ENCODE measurements at regions not wholly inside any gene's neighbourhood (a gene's known extent, or its start where the extent isn't known, plus 50 kb on each side); places are given as distances from the start of the nearest gene placed in this dataset.
"Not testable (repeated sequence)": the region's sequence is repeated elsewhere in the genome, so short reads cannot be mapped to it uniquely, and the experiment has no call there.

- Histone ChIP-seq H3K4me3 (no peak overlapping the region), H3K36me3 (ENCODE audit: low read depth) (no peaks in the 10 kb centered on the region), H3K4me1 (ENCODE audit: low read depth) (no peaks in the 10 kb centered on the region), H3K9me3 (peaks cover 8% of the 10 kb centered on the region)
- TF ChIP-seq CTCF (IDR thresholded peaks at IDR 0.05): no peak
- no peak for DNase-seq
- intact Hi-C loops (cut with DNase I, micrococcal nuclease): no loop called here
- no peak for ATAC-seq
These were observed 825.1 kb upstream of the ARRDC3 start for GRCh38 chr5:92208265-92208664.

- H3K9me3 ChIP-seq: peaks cover 8% of the 10 kb centered on the region
- H3K4me1 ChIP-seq (ENCODE audit: low read depth): no peaks in the 10 kb centered on the region
- DNase-seq (no peak), ATAC-seq (no peak)
- intact Hi-C loops (cut with DNase I, micrococcal nuclease): no loop called here
- no peak overlapping the region for H3K4me3 ChIP-seq
- no peak for TF ChIP-seq CTCF (IDR thresholded peaks at IDR 0.05)
- no peaks in the 10 kb centered on the region for H3K36me3 ChIP-seq (ENCODE audit: low read depth)
These were observed 824.0 kb upstream of the ARRDC3 start for GRCh38 chr5:92207151-92207550.

GRCh38 chr5:92206681-92207080 lies 823.6 kb upstream of the ARRDC3 start:
- Histone ChIP-seq H3K9me3 (peaks cover 8% of the 10 kb centered on the region), H3K4me1 (ENCODE audit: low read depth) (no peaks in the 10 kb centered on the region), H3K36me3 (ENCODE audit: low read depth) (no peaks in the 10 kb centered on the region), H3K4me3 (no peak overlapping the region)
- no peak for DNase-seq
- intact Hi-C loops (cut with DNase I, micrococcal nuclease): no loop called here
- no peak for TF ChIP-seq CTCF (IDR thresholded peaks at IDR 0.05)
- ATAC-seq: no peak

- ATAC-seq; intact Hi-C loops (cut with DNase I, micrococcal nuclease); H3K9me3 ChIP-seq; H3K4me3 ChIP-seq; DNase-seq; H3K4me1 ChIP-seq (ENCODE audit: low read depth); H3K36me3 ChIP-seq (ENCODE audit: low read depth): not testable (repeated sequence)
These were observed 815.9 kb upstream of the ARRDC3 start for GRCh38 chr5:92199035-92199434.

GRCh38 chr5:92181656-92182055 lies 798.5 kb upstream of the ARRDC3 start:
- ATAC-seq: no peak
- TF ChIP-seq CTCF (IDR thresholded peaks at IDR 0.05): no peak
- DNase-seq: no peak

GRCh38 chr5:92180391-92180790 lies 797.3 kb upstream of the ARRDC3 start:
- intact Hi-C loops (cut with DNase I, micrococcal nuclease): no loop called here
- Histone ChIP-seq H3K36me3 (ENCODE audit: low read depth) (no peaks in the 10 kb centered on the region), H3K4me3 (no peak overlapping the region), H3K4me1 (ENCODE audit: low read depth) (no peaks in the 10 kb centered on the region), H3K9me3 (no peaks in the 10 kb centered on the region)
- no peak for DNase-seq
- ATAC-seq: no peak
- no peak for TF ChIP-seq CTCF (IDR thresholded peaks at IDR 0.05)

More at GRCh38 chr5:92181656-92182055, 798.5 kb upstream of the ARRDC3 start:
- no peaks in the 10 kb centered on the region for H3K36me3 ChIP-seq (ENCODE audit: low read depth)
- intact Hi-C loops (cut with DNase I, micrococcal nuclease): no loop called here
- no peak overlapping the region for H3K4me3 ChIP-seq
- no peaks in the 10 kb centered on the region for H3K9me3 ChIP-seq
- no peaks in the 10 kb centered on the region for H3K4me1 ChIP-seq (ENCODE audit: low read depth)

All from mucosa of descending colon (tissue), 3 donors.